ENCODE measurements at regions not wholly inside any gene's neighbourhood (a gene's known extent, or its start where the extent isn't known, plus 50 kb on each side); places are given as distances from the start of the nearest gene placed in this dataset.

GRCh38 chr15:39468828-39469227 is 112.1 kb upstream of the THBS1 start:
- no peak for DNase-seq (ENCODE audit: low read depth)
- Mint-ChIP-seq H3K4me3 (ENCODE audit: unreplicated experiment) (no peak overlapping the region), H3K9me3 (ENCODE audit: unreplicated experiment) (peaks cover 2% of the 10 kb centered on the region), H3K4me1 (ENCODE audit: low read depth, unreplicated experiment) (no peaks in the 10 kb centered on the region), H3K27me3 (ENCODE audit: low read depth, unreplicated experiment) (peaks cover 4% of the 10 kb centered on the region), H3K27ac (ENCODE audit: unreplicated experiment) (no peak overlapping the region), H3K36me3 (ENCODE audit: low read depth, unreplicated experiment) (no peaks in the 10 kb centered on the region)
- H3K4me3 ChIP-seq (ENCODE audit: insufficient read depth, low read depth, low read length), result no peak overlapping the region
- H3K4me2 ChIP-seq (ENCODE audit: low read length), result no peak overlapping the region
- no peaks in the 10 kb centered on the region for H3K9me3 ChIP-seq (ENCODE audit: insufficient read depth, low read depth, low read length)
- no peak overlapping the region for H3K9ac ChIP-seq (ENCODE audit: low read length)
- H3K79me2 ChIP-seq (ENCODE audit: insufficient read depth, low read length), result no peaks in the 10 kb centered on the region
- no peaks in the 10 kb centered on the region for H3K36me3 ChIP-seq (ENCODE audit: insufficient read depth, low read length)
- no peak for TF ChIP-seq CTCF (IDR thresholded peaks at IDR 0.05; ENCODE audit: insufficient read depth, low read depth, low read length)
- TF ChIP-seq EZH2 (IDR thresholded peaks at IDR 0.05; ENCODE audit: insufficient read depth, low read length), result no peak
- H3K27ac ChIP-seq (ENCODE audit: low read depth, low read length), result no peak overlapping the region
- H4K20me1 ChIP-seq (ENCODE audit: insufficient read depth, low read length), result no peaks in the 10 kb centered on the region
- H2AFZ ChIP-seq (ENCODE audit: low read depth, low read length), result no peak overlapping the region
- H3K4me1 ChIP-seq (ENCODE audit: insufficient read depth, low read length), result no peaks in the 10 kb centered on the region
- no peaks in the 10 kb centered on the region for H3K27me3 ChIP-seq (ENCODE audit: insufficient read depth, low read length)
- FAIRE-seq, result no peak

GRCh38 chr15:39471785-39472574 is 108.9 kb upstream of the THBS1 start:
- no peak overlapping the region for H2AFZ ChIP-seq (ENCODE audit: low read depth, low read length)

More at GRCh38 chr15:39471785-39472574, 108.9 kb upstream of the THBS1 start:
- Mint-ChIP-seq H3K36me3 (ENCODE audit: low read depth, unreplicated experiment) (no peaks in the 10 kb centered on the region), H3K27me3 (ENCODE audit: low read depth, unreplicated experiment) (peaks cover 4% of the 10 kb centered on the region), H3K4me3 (ENCODE audit: unreplicated experiment) (no peak overlapping the region), H3K4me1 (ENCODE audit: low read depth, unreplicated experiment) (peaks cover 5% of the 10 kb centered on the region), H3K27ac (ENCODE audit: unreplicated experiment) (no peak overlapping the region), H3K9me3 (ENCODE audit: unreplicated experiment) (peaks cover 2% of the 10 kb centered on the region)
- Histone ChIP-seq H3K27ac (ENCODE audit: low read depth, low read length) (no peak overlapping the region), H3K4me1 (ENCODE audit: insufficient read depth, low read length) (no peaks in the 10 kb centered on the region), H3K27me3 (ENCODE audit: insufficient read depth, low read length) (no peaks in the 10 kb centered on the region), H3K79me2 (ENCODE audit: insufficient read depth, low read length) (no peaks in the 10 kb centered on the region), H3K4me2 (ENCODE audit: low read length) (no peak overlapping the region), H3K9me3 (ENCODE audit: insufficient read depth, low read depth, low read length) (no peaks in the 10 kb centered on the region), H3K9ac (ENCODE audit: low read length) (no peak overlapping the region), H3K36me3 (ENCODE audit: insufficient read depth, low read length) (no peaks in the 10 kb centered on the region), H3K4me3 (ENCODE audit: insufficient read depth, low read depth, low read length) (no peak overlapping the region), H4K20me1 (ENCODE audit: insufficient read depth, low read length) (no peaks in the 10 kb centered on the region)
- TF ChIP-seq CTCF (IDR thresholded peaks at IDR 0.05; ENCODE audit: insufficient read depth, low read depth, low read length), result no peak
- TF ChIP-seq EZH2 (IDR thresholded peaks at IDR 0.05; ENCODE audit: insufficient read depth, low read length), result no peak
- no peak for FAIRE-seq
- DNase-seq (ENCODE audit: low read depth), result peak; percentile 10
